Uterus (tissue), 2 donors: ENCODE measurements at regions not wholly inside any gene's neighbourhood (a gene's known extent, or its start where the extent isn't known, plus 50 kb on each side); places are given as distances from the start of the nearest gene placed in this dataset.

Experiments used
- CTCF ChIP-seq, 4 experiments: fragments of 200-600 bp in 2 of 4; fragments of 450-650 bp in 2 of 4; sonication (generic) in 2 of 4; IDR thresholded peaks; one replicate each; pipeline ENCODE4 v1.5.1; 2016 to 2019; ENCODE audit warnings: antibody characterized with exemption in 4 of 4, mild to moderate bottlenecking in 2 of 4, moderate library complexity in 1 of 4
- POLR2A ChIP-seq, 2 donors: fragments of 450-650 bp; IDR thresholded peaks; one replicate each; pipeline ENCODE4 v1.6.1; 2016; ENCODE audit warnings: antibody characterized with exemption in 2 of 2, mild to moderate bottlenecking in 1 of 2, moderate library complexity in 1 of 2

DNA sequence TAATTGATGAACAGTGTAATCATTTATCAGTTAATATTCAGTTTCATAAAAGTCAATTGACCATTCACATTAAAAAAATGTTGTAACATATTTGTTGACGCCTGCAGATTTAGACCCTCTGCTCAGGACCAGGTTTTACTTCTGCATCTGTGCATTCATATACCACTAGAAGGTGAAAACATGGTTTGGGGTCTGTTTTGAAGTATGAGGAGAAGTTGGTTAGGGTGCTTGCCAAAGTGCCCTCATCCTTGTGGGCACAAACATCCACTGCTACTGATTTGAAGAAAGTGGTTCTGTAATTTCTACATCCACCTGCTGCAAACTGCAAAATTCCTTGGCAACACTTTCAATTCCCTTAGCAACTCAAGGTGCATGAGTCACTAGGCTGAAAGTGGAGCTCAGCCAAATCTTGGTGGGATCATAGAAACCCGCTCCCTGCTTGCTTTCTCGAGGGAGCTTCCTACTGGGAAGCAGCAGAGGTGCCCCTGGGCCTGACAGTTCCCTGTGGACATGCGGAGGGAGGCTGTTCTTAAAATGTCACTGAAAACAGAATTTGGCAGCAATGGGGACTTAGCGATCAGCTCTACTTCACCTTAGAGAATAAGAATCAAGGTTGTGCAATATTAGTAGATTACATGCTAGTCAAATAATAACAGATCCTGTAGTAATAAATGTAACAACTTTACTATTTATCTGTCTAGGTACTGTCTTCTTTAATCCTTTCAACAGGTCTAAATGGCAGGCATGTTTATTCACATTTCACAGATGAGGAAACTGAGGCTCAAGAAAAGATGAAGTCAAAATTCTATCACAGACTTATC, 301.0 kb upstream of the TBL1XR1 start:
- TF ChIP-seq CTCF (IDR thresholded peaks at IDR 0.05) (no peak), POLR2A (IDR thresholded peaks at IDR 0.05) (no peak)
